ENCODE measurements at regions not wholly inside any gene's neighbourhood (a gene's known extent, or its start where the extent isn't known, plus 50 kb on each side); places are given as distances from the start of the nearest gene placed in this dataset.

DNA sequence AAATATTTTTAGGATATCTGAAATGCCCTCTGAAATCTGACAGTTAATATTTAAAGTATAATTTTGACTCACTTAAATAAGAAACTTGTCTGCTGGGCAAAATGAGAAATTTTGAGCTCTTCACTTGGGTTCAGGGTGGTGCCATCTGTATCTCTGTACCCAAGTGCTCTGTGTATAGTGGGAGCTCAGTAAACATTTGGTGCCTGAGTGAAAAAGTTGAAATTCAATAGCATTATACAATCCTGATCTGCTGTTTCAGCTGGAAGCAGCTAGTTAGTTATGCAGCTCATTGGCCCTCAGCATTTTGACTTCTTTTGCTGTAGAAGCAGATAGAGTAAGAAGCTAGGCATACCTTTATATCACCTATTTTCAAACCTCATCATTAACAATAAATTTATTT, 73.3 kb downstream of the RPE65 start:
- TF ChIP-seq EZH2 (IDR thresholded peaks at IDR 0.05; ENCODE audit: insufficient read depth, poor library complexity, severe bottlenecking) (no peak), EZH2phosphoT487 (IDR thresholded peaks at IDR 0.05; ENCODE audit: insufficient read depth, low read depth) (no peak)
